Type B pancreatic cell (in vitro differentiated cells): ENCODE measurements at regions not wholly inside any gene's neighbourhood (a gene's known extent, or its start where the extent isn't known, plus 50 kb on each side); places are given as distances from the start of the nearest gene placed in this dataset.

ENCODE experiments used
- DNase-seq: peaks from one replicate; pipeline ENCODE4 v3.0.0; 2021; ENCODE audit warnings: mixed read lengths; ENCODE audit not compliant: unreplicated experiment; ENCODE audit errors: extremely low spot score
- H3K27ac Mint-ChIP-seq: 2 replicates; pipeline ENCODE4 v1.8.0; 2021; ENCODE audit warnings: mild to moderate bottlenecking, mixed read lengths
- H3K27me3 Mint-ChIP-seq: 2 replicates; pipeline ENCODE4 v1.8.0; 2021; ENCODE audit warnings: mixed read lengths
- H3K36me3 Mint-ChIP-seq: 2 replicates; pipeline ENCODE4 v1.8.0; 2021; ENCODE audit warnings: mixed read lengths
- H3K4me1 Mint-ChIP-seq: one replicate; pipeline ENCODE4 v1.8.0; 2021; ENCODE audit warnings: mixed read lengths; ENCODE audit not compliant: unreplicated experiment
- H3K4me3 Mint-ChIP-seq: 2 replicates; pipeline ENCODE4 v1.8.0; 2021; ENCODE audit warnings: mild to moderate bottlenecking, mixed read lengths
- H3K9me3 Mint-ChIP-seq: 2 replicates; pipeline ENCODE4 v1.8.0; 2021; ENCODE audit warnings: mixed read lengths
- TF ChIP-seq, protein P1 (sequence below): fragments of 200-600 bp; sonication (generic); conservative IDR thresholded peaks from 2 replicates; pipeline ENCODE4 v1.5.0; 2021; ENCODE audit warnings: antibody characterized with exemption, mild to moderate bottlenecking

DNA sequence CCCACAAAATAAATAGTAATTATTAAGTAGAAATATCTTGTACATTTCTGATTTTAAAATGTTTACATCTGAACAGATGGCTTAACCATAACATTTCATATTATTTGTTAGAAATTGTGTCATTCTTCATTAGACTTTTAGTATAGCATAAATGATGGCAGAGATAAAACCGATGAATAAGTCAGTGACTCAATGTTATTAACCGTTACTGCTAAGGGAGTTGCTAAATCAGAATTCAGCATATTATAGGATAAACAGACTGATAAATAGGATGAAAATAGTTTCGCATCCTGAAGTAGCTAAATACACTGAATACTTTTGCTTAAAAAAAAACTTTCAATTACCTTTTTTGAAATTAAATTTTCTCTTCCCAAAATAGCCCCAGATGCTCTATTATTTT is 610.6 kb upstream of the ZP4 start:
- no peaks in the 10 kb centered on the region for H3K9me3 Mint-ChIP-seq
- no peak for DNase-seq
- no peak overlapping the region for H3K4me3 Mint-ChIP-seq
- TF ChIP-seq, protein P1, sequence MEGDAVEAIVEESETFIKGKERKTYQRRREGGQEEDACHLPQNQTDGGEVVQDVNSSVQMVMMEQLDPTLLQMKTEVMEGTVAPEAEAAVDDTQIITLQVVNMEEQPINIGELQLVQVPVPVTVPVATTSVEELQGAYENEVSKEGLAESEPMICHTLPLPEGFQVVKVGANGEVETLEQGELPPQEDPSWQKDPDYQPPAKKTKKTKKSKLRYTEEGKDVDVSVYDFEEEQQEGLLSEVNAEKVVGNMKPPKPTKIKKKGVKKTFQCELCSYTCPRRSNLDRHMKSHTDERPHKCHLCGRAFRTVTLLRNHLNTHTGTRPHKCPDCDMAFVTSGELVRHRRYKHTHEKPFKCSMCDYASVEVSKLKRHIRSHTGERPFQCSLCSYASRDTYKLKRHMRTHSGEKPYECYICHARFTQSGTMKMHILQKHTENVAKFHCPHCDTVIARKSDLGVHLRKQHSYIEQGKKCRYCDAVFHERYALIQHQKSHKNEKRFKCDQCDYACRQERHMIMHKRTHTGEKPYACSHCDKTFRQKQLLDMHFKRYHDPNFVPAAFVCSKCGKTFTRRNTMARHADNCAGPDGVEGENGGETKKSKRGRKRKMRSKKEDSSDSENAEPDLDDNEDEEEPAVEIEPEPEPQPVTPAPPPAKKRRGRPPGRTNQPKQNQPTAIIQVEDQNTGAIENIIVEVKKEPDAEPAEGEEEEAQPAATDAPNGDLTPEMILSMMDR, result no peak
- no peaks in the 10 kb centered on the region for H3K36me3 Mint-ChIP-seq
- no peak overlapping the region for H3K27ac Mint-ChIP-seq
- no peaks in the 10 kb centered on the region for H3K27me3 Mint-ChIP-seq
- H3K4me1 Mint-ChIP-seq, result no peaks in the 10 kb centered on the region

DNA sequence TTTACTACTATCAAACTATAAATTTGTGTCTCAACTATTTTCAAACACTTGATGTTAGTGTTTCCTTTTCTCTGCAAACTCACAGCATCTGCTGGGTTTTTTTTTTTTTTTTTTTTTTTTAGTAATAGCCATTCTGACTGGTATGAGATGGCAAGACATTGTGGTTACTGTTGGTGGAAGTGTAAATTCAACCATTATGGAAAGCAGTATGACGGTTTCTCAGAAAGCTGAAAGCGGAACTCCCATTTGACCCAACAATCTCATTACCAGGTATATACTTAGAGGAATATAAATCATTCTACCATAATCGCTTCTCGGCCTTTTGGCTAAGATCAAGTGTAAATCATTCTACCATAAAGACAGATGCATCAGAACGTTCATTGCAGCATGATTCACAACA is 608.3 kb upstream of the ZP4 start:
- TF ChIP-seq, protein P1, result no peak
- Mint-ChIP-seq H3K4me1 (no peaks in the 10 kb centered on the region), H3K36me3 (no peaks in the 10 kb centered on the region), H3K9me3 (no peaks in the 10 kb centered on the region), H3K4me3 (no peak overlapping the region), H3K27me3 (no peaks in the 10 kb centered on the region), H3K27ac (no peak overlapping the region)
- no peak for DNase-seq

DNA sequence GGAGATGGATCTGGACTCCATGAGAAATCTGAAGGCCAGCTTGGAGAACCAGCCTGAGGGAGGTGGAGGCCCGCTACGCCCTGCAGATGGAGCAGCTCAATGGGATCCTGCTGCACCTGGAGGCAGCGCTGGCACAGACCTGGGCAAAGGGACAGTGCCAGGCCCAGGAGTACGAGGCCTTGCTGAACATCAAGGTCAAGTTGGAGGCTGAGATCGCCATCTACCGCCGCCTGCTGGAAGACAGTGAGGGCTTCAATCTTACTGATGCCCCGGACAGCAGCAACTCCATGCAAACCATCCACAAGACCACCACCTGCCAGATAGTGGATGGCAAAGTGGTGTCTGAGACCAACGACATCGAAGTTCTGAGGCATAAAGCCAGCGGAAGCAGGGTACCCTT is 601.5 kb upstream of the ZP4 start:
- Mint-ChIP-seq H3K36me3 (no peaks in the 10 kb centered on the region), H3K27me3 (no peaks in the 10 kb centered on the region), H3K4me3 (no peak overlapping the region), H3K27ac (no peak overlapping the region), H3K9me3 (no peaks in the 10 kb centered on the region), H3K4me1 (no peaks in the 10 kb centered on the region)
- TF ChIP-seq, protein P1, result no peak
- DNase-seq, result no peak

DNA sequence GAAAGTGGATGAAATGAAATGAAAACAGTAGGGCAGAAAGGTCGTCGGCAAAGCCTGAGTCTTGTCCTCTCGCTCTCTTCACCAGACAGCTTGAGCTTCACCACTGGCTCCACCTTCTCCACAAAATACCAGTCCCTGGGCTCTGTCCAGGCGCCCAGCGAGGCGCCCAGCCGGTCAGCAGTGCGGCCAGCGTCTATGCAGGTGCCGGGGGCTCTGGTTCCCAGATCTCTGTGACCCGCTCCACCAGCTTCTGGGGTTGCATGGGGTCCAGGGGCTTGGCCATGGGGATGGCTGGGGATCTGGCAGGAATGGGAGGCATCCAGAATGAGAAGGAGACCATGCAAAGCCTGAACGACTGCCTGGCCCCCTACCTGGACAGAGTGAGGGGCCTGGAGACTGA is 600.5 kb upstream of the ZP4 start:
- peaks cover under 1% of the 10 kb centered on the region for H3K4me1 Mint-ChIP-seq
- H3K36me3 Mint-ChIP-seq, result no peaks in the 10 kb centered on the region
- no peaks in the 10 kb centered on the region for H3K27me3 Mint-ChIP-seq
- no peak overlapping the region for H3K4me3 Mint-ChIP-seq
- H3K27ac Mint-ChIP-seq, result no peak overlapping the region
- DNase-seq, result no peak
- H3K9me3 Mint-ChIP-seq, result no peaks in the 10 kb centered on the region
- TF ChIP-seq, protein P1, result no peak

DNA sequence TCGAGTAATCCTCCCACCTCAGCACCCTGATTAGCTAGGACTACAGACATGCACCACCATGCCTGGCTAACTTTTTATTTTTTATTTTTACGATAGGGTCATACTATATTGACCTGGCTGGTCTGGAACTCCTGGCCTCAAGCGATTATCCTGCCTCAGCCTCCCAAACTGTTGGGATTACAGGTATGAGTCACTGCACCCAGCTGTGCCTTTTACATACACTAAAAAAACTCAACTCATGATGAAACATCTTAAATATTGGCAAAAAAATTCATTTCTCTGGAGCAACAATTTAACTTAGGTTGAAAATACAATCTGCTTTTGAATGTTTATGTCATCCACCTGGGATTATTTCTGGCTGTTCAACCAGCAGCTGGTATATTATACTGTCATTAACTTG is 598.3 kb upstream of the ZP4 start:
- Mint-ChIP-seq H3K36me3 (no peaks in the 10 kb centered on the region), H3K9me3 (no peaks in the 10 kb centered on the region), H3K27ac (no peak overlapping the region), H3K4me1 (peaks cover 14% of the 10 kb centered on the region), H3K27me3 (no peaks in the 10 kb centered on the region), H3K4me3 (no peak overlapping the region)
- no peak for DNase-seq
- TF ChIP-seq, protein P1, result no peak

DNA sequence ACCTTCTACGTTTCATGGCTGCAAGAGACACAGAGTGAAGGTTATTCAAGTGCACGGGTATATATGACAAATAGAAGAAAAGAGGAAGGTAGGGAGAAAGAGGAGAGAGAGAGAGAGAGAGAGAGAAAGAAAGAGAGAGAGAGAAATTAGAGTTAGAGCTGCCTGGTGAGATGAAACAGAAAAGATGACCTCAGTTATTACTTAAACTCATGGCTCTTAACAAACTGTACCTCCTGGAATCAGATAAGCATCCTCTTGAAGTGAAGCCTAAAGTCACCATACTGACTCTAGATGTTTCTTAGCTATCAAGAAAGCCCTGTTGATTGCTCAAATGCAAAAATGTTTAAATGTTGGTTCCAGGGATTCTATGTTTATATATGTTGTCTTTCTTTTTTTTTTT is 597.7 kb upstream of the ZP4 start:
- no peak for DNase-seq
- Mint-ChIP-seq H3K27me3 (no peaks in the 10 kb centered on the region), H3K4me1 (peaks cover 14% of the 10 kb centered on the region), H3K4me3 (no peak overlapping the region), H3K9me3 (no peaks in the 10 kb centered on the region), H3K27ac (no peak overlapping the region), H3K36me3 (no peaks in the 10 kb centered on the region)
- TF ChIP-seq, protein P1, result no peak
